ENCODE measurements at regions not wholly inside any gene's neighbourhood (a gene's known extent, or its start where the extent isn't known, plus 50 kb on each side); places are given as distances from the start of the nearest gene placed in this dataset.
"Not testable (repeated sequence)": the region's sequence is repeated elsewhere in the genome, so short reads cannot be mapped to it uniquely, and the experiment has no call there.

DNA sequence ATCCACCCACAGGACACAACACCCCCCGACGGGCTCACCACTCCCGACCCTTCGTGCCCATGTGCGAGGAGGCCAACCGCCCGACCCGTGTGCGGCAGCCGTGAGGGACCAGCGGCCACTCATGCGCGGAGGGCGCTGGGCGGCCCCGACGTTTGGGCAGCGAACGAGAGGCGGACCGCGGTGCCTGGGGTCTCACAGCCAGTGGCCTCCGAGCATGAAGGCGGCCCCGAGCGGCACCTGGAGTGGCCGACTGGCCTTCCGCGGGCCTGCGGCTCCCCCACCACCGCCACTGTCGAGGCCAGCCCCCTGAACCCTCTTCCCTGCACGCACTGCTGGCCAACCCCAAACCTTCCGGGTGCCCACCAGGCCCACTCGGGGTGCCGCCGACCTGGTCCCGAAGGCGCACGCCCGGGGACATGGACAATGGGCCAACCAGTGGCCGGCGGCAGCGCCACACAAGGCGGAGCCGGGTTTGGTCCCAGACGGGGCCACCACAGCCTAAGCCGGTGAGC lies 4274.9 kb upstream of the OR11H1 start:
- no peak for DNase-seq

DNA sequence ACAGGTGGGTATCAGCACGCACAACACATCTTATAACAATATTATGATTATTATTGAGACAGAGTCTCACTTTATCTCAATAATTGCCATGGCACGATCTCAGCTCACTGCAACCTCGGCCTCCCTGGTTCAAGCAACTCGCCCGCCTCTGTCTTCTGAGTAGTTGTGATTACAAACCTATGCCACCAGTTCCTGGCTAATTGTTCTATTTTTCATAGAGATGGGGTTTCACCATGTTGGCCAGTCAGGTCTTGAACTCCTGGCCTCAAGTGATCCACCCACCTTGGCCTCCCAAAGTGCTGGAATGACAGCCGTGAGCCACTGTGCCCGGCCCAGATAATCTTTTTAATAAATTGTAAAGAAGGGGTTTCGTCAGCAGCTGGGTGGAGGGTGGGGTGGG lies 4257.0 kb upstream of the OR11H1 start:
- not testable (repeated sequence) for DNase-seq

DNA sequence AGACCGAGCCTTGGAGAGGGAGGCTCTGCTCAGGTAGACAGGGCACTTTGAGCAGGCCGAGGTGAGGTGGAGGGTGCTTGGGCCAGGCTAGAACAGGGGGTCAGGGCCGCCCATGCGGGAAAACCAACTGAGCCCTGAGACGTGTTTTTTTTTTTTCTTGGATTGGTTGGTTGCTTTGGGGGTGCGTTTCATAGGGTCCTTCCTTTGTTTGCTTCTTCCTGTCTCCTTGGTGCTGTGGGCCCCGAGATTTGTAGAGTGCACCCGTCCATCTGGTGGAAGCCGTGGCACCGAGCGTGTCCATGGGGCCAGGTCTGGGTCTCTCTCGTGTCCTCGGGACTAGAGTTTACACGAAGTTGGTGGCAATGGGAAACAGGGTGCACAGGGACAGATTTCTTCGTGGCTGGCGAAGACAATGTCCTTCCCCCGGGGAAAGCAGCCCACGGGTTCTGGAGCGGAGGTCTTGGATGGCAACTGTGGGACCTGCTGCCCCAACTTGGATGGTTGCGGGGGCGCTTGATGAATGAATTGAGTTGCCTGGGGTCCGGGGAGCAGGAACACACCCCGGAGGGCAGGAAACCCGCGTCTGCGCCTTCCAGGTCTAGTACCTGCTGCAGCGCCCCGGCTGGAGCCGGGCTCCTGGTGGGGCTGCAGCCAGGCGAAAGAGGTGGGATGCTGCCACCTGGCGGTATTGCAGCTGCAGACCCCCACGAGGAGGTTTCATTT lies 4242.7 kb upstream of the OR11H1 start:
- peak; percentile 36 to 42 for DNase-seq

DNA sequence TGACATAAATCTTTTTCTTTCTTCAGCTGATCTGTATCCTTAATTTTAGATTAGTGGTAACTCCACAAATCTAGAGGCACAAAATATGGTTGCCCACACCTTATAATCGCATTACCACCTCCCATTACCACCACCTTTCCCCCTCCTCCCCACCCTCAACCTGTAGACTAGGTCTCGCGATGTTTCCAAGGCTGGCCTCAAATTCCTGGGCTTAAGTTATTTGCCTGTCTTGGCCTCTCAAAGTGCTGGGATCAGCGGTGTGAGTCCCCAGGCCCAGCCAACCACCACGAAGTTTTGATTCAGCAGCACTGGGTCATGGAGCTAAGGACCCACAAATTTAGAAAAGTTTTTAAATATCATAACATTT lies 4242.2 kb upstream of the OR11H1 start:
- not testable (repeated sequence) for DNase-seq

DNA sequence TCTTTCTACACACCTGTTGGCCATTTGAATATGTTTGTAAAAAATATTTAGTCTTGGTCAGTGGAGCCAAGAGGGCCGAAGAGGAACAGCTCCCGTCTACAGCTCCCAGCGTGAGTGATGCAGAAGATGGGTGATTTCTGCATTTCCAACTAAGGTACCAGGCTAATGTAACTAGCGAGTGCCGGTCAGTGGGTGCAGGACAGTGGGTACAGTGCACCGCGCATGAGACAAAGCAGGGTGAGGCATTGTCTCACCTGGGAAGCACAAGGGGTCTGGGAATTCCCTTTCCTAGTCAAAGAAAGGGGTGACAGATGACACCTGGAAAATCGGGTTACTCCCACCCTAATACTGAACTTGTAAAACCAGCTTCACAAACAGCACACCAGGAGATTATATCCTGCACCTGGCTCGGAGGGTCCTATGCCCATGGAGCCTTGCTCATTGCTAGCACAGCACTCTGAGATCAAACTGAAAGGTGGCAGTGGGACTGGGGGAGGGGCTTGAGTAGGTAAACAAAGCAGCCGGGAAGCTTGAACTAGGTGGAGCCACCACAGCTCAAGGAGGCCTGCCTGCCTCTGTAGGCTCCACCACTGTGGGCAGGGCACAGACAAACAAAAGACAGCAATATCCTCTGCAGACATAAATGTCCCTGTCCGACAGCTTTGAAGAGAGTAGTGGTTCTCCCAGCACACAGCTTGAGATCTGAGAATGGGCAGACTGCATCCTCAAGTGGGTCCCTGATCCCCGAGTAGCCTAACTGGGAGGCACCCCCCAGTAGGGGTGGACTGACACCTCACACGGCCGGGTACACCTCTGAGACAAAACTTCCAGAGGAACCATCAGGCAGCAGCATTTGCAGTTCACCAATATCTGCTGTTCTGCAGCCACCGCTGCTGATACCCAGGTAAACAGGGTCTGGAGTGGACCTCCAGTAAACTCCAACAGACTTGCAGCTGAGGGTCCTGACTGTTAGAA lies 4239.5 kb upstream of the OR11H1 start:
- DNase-seq: not testable (repeated sequence)

DNA sequence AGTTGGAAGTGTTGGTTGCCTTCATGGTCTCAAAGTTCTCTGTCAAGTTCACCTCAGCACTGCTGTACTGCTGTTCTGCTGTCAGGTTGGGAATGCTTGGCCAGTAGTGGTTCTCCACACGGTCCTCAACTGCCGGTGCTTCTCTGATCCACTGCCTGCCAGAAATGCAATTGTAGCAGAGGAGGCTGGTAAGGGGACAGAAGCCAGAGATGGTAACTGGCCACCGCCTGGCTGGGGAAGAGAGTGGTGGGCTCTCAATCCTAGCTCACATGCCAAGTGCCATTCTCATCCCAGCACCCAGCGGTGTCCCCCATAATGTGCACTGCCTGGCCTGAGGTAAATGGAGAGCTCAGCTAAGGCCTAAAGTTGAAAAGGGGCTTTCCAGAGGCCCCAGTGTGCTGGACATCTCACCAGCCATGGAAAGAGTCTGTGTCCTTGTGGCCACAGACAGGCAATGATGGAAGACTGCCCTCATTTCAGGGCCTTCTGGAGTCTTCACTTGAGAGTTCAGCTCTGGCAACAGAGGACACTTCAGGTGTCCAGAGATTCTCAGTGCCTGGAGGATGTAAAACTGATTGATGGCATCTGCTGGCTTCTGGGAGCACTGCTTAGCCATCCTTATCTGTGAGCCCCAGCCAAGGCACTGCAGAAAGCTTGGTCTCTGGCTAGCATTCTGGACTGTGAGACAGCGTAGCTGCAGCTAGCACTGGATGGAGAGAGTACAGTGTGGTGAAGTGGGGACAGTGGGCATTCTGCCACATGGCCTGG lies 4229.7 kb upstream of the OR11H1 start:
- not testable (repeated sequence) for DNase-seq

DNA sequence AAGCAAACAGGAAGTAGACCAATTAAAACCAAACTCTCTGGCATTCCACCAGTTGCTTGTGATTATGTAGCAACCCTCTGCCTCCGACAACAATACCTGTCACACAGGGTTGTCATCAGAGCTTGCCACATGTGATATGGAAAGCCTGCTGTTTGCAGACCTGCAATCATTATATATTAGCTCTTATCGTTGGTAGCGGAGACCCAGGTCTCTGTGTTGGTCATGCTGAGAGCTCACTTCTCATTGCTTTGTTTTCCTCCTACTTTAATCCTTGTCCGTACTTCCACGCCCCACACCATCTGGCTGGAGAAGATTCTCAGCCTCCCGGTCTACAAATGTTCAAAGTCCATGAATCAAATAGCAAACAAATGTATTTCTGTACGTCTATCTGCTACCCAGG lies 4225.6 kb upstream of the OR11H1 start:
- DNase-seq: not testable (repeated sequence)

DNA sequence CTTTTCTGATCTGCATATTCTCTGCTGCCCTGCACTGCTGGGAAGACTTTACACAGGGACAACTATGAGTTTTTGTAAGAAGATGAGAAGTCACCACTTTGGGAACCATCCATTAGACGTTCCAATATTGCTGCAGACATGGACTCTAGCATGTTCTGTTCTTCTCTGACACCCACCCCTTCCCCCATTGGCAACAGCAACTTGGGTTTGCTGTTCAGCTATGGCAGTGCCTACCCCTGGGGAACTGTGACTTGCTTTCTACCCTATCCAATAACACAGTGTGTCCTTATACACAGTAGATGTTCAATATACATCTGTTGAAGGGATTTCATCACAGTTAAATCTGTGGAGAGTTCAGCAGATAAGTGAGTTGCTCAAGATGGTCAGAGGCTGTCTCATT lies 4225.1 kb upstream of the OR11H1 start:
- not testable (repeated sequence) for DNase-seq

DNA sequence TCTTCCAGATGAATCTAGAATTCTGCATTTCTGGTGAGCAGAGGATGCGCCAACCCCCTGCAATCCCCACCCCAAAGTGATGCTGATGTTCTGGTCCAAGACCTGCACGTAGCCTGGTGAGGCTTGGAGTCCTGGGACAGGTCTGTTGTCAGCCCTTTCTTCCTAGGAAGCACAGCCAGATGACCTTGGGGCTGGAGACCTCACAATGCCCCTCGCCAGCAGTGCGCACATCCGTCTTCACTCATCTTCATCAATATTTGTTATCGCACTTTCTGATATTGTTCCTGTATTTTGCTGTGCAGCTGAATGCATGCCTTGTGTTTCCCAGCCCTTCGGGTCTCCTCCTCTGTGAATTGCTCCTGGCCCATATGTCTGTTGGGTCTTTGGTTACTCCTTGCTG lies 4222.8 kb upstream of the OR11H1 start:
- DNase-seq: not testable (repeated sequence)

DNA sequence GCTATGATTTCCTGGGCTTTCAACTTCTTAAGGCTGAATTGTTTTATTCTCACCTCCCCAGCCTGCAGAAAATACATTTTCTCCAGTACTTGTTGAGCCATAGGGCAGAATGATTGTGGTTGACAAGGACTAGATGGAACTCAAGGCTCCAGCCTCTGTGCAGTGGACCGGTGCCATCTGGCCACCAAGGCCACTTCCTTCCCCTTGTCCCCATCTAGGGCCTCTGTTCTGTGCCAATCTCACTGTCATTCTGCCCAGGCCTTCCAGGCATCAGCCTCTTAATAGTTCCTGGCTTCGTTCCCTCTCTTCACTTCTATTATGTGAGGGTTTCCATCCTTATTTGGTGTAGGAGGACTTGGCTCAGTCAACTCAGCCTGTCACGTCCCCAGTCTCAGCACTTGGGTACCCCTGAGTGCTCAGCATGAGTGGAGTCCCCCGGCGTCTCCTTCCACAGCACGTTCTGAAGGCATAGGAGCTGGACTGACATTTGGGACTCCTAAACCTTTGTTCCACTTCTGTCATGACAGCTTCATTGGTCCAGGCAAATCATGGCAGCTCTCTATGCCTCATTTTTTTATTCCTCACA lies 4221.0 kb upstream of the OR11H1 start:
- not testable (repeated sequence) for DNase-seq

DNA sequence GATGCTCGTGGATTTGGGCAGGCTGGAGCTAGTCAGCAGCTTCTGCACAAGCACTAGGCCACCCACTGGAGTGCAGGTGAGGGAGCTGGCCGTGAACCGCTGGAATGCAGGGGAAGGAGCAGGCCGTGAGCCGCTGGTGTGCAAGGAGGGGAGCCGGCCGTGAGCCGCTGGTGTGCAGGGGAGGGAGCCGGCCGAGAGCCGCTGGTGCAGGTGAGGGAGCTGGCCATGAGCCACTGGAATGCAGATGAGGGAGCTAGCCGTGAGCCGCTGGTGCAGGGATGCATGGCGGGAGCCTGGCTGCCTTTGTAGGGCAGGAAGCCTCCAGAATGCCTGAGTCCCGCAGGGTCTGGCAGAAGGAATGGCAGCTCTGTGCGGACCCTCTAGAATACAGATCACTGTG lies 4220.0 kb upstream of the OR11H1 start:
- DNase-seq: no peak

DNA sequence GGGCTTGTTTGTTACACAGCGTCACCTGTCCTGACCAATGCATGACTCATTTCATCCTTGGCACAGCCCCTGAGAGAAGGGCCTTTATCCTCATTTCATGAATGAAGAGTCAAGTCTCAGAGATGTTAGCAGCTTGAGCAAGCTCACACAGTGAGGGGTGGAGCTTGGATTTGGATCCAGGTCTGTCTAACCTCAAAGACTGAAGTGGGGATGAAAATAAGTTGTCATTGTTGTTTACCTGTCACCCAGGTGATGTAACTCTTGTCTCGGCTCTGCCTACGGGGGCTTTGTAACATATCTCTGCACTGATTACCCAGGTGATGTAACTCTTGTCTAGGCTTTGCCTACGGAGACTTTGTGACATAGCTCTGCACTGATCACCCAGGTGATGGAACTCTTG lies 4218.2 kb upstream of the OR11H1 start:
- DNase-seq: not testable (repeated sequence)

DNA sequence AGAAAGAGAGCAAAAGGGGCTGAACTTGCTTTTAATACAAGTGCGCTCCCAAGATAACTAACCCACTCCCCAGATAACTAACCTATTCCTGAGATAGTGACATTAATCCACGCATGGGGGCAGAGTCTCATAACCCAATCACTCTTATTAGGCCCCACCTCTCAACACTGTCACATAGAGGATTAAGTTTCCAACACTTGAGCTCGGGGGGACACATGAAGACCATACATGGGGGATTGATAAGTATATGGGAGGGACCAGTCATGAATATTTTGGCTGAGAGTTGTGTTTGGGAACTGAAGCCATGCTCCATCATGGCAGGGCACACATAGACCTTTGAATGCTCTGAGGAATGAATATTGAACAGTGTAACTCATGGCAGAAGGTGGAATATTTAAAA lies 4217.3 kb upstream of the OR11H1 start:
- not testable (repeated sequence) for DNase-seq

DNA sequence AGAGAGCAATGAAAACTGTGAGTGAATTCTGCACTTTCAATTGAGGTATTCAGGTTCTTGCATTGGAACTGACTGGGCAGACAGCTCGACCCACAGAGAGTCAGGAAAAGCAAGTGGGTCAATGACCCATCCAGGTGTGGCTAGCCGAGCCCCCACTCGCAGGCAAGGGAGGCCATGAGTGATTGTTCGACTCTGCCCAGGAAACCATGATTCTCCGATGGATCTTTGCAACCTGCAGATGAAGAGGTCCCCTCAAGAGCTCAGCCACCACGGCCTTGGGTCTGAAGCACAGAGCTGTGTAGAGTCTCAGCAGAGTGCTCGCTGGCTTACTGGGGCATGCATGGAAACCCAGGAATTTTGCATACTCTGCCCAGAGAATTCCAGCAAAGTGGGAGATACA lies 4215.4 kb upstream of the OR11H1 start:
- DNase-seq: not testable (repeated sequence)

DNA sequence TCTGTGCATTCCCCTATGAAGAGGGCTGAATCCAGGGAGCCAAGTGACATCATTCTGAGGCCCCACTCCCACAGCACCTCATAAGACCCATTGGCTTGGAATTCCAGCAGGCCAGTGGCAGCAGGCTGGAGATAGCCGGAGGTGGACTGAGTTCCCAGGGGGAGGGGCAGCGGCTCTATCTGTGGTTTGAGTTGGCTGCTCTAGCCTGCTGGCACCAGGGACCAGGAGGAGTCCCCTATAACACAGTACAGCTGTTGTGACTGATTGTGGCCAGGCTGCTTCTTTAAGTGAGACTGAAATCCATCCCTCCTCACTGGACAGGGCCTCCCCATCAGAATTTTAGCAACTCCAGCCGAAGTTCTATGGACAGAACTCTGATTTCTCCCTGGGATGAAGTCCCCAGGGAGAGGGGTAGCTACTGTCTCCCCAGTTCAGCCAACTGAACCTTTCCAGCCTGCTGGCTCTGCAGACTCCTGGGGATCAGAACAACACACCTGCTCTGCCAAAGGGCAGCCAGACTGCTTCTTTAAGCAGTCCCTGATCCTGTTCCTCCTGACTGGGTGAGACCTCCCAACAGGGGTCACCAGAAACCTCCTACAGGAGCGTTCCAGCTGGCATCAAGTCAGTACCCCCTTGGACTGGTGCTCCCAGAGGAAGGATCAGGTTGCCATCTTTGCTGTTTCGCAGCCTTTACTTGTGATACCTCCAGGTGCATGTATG lies 4214.8 kb upstream of the OR11H1 start:
- not testable (repeated sequence) for DNase-seq

DNA sequence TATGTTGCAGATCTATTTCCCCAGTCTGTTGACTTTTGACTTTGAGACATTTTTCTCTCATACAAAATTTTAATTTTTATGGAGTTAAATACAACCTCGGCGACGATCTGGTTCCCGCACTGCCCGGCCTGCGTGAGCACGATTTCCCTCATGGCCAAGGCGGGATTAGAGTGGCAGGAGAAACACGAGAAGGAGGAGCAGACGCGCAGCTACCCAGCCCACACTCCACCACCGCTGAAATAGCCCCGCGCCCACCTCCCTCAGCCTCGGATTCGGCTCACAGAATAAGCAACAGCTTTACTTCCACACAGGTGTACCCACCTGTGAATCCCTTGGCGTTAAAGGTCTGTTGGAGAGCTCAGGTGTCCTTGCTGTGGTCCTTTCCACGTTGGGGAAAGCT lies 4209.4 kb upstream of the OR11H1 start:
- not testable (repeated sequence) for DNase-seq

DNA sequence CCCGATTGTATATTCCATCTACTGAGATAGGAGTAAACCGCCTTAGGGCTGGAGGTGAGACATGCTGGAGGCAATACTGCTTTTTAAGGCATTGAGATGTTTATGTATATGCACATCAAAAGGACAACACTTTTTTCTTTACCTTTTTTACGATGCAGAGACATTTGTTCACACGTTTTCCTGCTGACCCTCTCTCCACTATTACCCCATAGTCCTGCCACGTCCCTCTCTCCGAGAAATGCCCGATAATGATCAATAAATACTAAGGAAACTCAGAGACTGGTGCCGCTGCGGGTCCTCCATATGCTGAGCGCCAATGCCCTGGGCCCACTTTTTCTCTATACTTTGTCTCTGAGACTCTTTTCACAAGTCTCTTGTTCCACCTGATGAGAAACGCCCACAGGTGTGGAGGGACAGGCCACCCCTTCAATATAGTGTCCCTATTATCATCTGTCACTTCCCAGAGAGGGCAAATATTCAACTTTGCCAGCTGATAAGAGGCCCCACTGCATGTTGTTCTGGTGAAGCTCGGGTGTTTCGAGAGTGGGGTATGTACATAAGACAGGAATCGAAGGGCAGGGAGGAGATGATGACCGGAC lies 4203.5 kb upstream of the OR11H1 start:
- DNase-seq: not testable (repeated sequence)

DNA sequence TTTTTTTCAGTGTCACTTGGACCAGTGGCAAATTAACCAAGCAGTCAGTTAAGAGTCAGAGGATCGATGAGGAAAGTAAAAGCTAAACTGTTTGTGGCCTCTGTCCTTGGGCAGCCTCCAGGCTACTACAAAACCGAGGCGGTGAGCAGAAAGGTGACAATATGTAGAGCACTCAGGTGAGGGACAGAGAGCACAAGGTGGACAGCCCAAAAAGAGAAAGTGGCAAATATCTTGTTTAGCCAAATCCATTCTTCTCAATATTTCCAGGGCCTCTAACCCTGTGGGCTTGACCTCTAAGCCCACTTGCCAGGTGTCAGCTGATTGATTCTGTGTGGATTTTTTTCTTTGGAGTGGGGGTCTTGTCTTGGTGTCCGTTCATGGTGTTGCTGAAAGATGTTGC lies 4202.2 kb upstream of the OR11H1 start:
- DNase-seq: no peak

DNA sequence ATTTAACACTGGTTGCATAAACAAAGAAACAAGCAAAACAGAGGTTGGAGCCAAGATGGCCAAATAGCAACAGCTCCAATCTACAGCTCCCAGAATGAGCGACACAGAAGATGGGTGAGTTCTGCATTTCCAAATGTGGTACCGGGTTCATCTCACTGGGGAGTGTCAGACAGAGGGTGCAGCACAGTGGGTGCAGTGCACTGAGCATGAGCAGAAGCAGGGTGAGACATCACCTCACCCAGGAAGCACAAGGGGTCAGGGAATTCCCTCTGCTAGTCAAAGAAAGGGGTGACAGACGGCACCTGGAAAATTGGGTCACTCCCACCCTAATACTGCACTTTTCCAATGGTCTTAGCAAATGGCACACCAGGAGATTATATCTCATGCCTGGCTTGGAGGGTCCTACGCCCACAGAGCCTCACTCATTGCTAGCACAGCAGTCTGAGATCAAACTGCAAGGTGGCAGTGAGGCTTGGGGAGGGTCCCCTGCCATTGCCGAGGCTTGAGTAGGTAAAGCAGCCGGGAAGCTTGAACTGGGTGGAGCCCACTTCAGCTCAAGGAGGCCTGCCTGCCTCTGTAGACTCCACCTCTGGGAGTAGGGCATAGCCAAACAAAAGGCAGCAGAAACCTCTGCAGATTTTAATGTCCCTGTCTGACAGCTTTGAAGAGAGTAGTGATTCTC lies 4186.5 kb upstream of the OR11H1 start:
- not testable (repeated sequence) for DNase-seq

DNA sequence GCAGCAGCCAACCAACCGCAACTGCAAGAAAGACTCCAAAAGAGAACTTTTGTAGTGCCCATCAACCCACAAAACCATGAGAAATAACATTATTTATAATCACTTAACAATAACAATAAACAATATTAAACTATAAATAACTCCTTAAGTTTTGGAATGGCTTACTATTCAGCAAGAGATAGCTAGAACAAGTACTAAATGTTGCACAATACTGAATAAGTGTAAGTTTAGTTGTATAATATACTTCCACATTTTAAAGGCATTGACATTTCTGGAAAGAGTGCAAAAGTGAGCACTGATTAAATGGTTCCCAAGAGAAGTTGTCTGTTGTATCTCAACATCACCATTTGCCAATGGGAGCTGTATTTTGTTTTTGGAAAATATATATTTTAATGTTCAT lies 4176.8 kb upstream of the OR11H1 start:
- DNase-seq: not testable (repeated sequence)

DNA sequence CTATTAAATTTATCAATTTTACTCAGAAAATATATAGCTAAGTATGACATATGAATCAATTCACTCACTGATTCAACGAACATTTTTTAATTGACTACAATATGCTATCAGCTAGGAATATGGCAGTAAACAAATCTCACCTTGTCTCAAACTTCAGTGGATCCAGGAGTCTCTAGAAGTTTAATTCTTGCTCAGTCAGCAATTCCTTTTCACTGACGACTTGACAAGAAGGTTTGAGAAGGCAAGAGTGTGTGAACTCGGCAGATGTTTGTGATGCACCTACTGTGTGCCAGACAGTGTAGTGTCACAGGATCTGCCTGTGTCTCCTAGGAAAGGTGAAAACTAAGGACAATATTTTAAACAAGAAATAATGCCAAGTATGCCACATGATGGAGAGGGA lies 4175.7 kb upstream of the OR11H1 start:
- DNase-seq: not testable (repeated sequence)
